ENCODE measurements at regions not wholly inside any gene's neighbourhood (a gene's known extent, or its start where the extent isn't known, plus 50 kb on each side); places are given as distances from the start of the nearest gene placed in this dataset.

- Histone ChIP-seq H3K79me1 (ENCODE audit: low read depth, low read length) (no peaks in the 10 kb centered on the region), H2BK15ac (ENCODE audit: low read length) (no peak overlapping the region), H2BK20ac (ENCODE audit: low read length) (no peak overlapping the region), H4K5ac (ENCODE audit: insufficient read length, low read depth, low read length) (no peak overlapping the region), H4K20me1 (replicated peaks in 1 of 2; ENCODE audit: control insufficient read depth in 1 of 2, insufficient read depth in 2 of 2, low read length in 2 of 2) (no peaks in the 10 kb centered on the region), H3K4ac (replicated peaks; ENCODE audit: insufficient read length, low read depth, low read length) (no peak overlapping the region), H4K91ac (replicated peaks; ENCODE audit: insufficient read length, low read length) (no peak overlapping the region), H3K27ac (ENCODE audit: low read depth, low read length) (no peak overlapping the region), H3K23ac (ENCODE audit: insufficient read length) (no peak overlapping the region), H3K79me2 (ENCODE audit: control insufficient read depth in 1 of 2, insufficient read depth in 2 of 2, low read length in 2 of 2) (no peaks in the 10 kb centered on the region), H3K23me2 (ENCODE audit: low read depth, low read length) (no peaks in the 10 kb centered on the region), H3K9ac (replicated peaks in 1 of 4; ENCODE audit: extremely low read depth in 1 of 4, low read depth in 3 of 4, low read length in 3 of 4) (no peak overlapping the region), H3K27me3 (replicated peaks in 1 of 4; ENCODE audit: control insufficient read depth in 3 of 4, extremely low read depth in 1 of 4, insufficient read depth in 3 of 4, low read length in 3 of 4) (no peaks in the 10 kb centered on the region), H3K56ac (replicated peaks; ENCODE audit: insufficient read length, low read depth, low read length) (no peak overlapping the region), H3K18ac (ENCODE audit: extremely low read depth, low read length) (no peak overlapping the region), H4K8ac (ENCODE audit: extremely low read depth, insufficient read depth, low read length) (no peak overlapping the region), H2BK12ac (ENCODE audit: low read depth, low read length) (no peak overlapping the region), H3K4me2 (ENCODE audit: insufficient read depth in 1 of 2, low read depth in 2 of 2, low read length in 2 of 2) (no peak overlapping the region), H3K4me1 (replicated peaks in 1 of 4; ENCODE audit: control insufficient read depth in 3 of 4, insufficient read depth in 4 of 4, low read length in 3 of 4) (no peaks in the 10 kb centered on the region), H3K36me3 (ENCODE audit: control insufficient read depth in 2 of 4, insufficient read depth in 4 of 4, low read length in 3 of 4) (no peaks in the 10 kb centered on the region), H2AK5ac (ENCODE audit: low read depth, low read length) (no peak overlapping the region), H2BK120ac (replicated peaks; ENCODE audit: low read depth, low read length) (no peak overlapping the region), H3K9me3 (ENCODE audit: insufficient read depth in 2 of 2, low read depth in 1 of 2, low read length in 1 of 2) (peaks cover 2 to 5% of the 10 kb centered on the region in 2 experiments; a peak in 2 of 4 replicates), H2AFZ (ENCODE audit: low read length) (no peak overlapping the region), H3K14ac (ENCODE audit: insufficient read length) (no peak overlapping the region), H3K4me3 (ENCODE audit: extremely low read depth in 1 of 4, insufficient read depth in 2 of 4, low read depth in 3 of 4, low read length in 4 of 4) (no peak overlapping the region), H2BK5ac (ENCODE audit: low read depth, low read length) (no peak overlapping the region)
- FAIRE-seq (no peak), DNase-seq (ENCODE audit: low read depth in 1 of 2, low spot score in 2 of 2) (no peak)
- WGBS, 2 experiments (ENCODE audit: extremely low coverage in 1 of 2, insufficient coverage in 1 of 2, insufficient read length in 1 of 2, insufficient replicate concordance in 2 of 2, low coverage in 1 of 2, low lambda C conversion rate in 2 of 2, missing lambda C conversion rate in 1 of 2), result 95% methylated on average over 2 of the region's 2 CpGs; no CpG with 5 or more reads in 1 of the 2 experiments
- CTCF ChIA-PET (ENCODE audit: partially characterized antibody), result interaction anchor here (1.0 to 1.4 kb wide), 2 partner anchors 64 to 337 kb away, joined by 3 to 4 read pairs; no protein-coding TSS in a partner anchor
- POLR2A ChIA-PET (ENCODE audit: partially characterized antibody), result no interaction called here
- TF ChIP-seq HDAC6 (IDR thresholded peaks at IDR 0.05; ENCODE audit: low read depth, low read length) (no peak), TAF7 (optimal IDR thresholded peaks at IDR 0.05; ENCODE audit: borderline replicate concordance, low read depth, low read length) (no peak), JUN (IDR thresholded peaks at IDR 0.05; ENCODE audit: low read depth, low read length) (no peak)
Observed at GRCh38 chr3:170750478-170750830, 119.5 kb downstream of the RPL22L1 start.
